ENCODE measurements at regions not wholly inside any gene's neighbourhood (a gene's known extent, or its start where the extent isn't known, plus 50 kb on each side); places are given as distances from the start of the nearest gene placed in this dataset.

DNA sequence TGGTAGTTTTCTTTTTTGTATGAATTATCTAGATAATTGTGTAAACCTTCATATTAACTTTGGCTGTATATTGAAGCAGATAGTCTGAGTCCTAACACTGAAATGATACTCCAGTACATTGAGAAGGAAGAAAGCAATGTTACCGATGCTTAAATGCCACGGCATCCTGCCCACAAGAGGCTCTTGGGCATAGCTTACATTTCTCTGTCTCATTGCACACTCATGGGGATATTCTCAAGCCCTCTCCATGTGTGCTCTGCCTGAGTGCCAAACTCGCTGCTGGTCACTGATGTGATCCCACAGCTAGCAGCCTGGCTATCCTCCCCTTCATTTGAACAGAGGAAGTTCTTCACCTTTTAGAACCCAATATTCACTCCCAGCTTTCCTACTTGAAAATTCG is 179.4 kb downstream of the TGFB2 start:
- Mint-ChIP-seq H3K27ac (no peak overlapping the region), H3K27me3 (ENCODE audit: insufficient read depth) (peaks cover 9% of the 10 kb centered on the region), H3K9me3 (no peaks in the 10 kb centered on the region), H3K36me3 (ENCODE audit: low read depth) (no peaks in the 10 kb centered on the region), H3K4me3 (no peak overlapping the region), H3K4me1 (peaks cover 26% of the 10 kb centered on the region)
- DNase-seq = no peak
- Histone ChIP-seq H3K4me1 (ENCODE audit: control insufficient read depth, insufficient read depth, low read length) (peaks cover 10% of the 10 kb centered on the region), H3K4me3 (ENCODE audit: low read length) (no peak overlapping the region), H3K36me3 (ENCODE audit: control insufficient read depth, insufficient read depth, low read length) (no peaks in the 10 kb centered on the region), H3K27ac (ENCODE audit: low read depth, low read length) (no peak overlapping the region), H3K9ac (ENCODE audit: extremely low read depth, low read length, poor library complexity, severe bottlenecking) (no peak overlapping the region), H3K27me3 (ENCODE audit: control insufficient read depth, insufficient read depth, low read length, poor library complexity, severe bottlenecking) (peaks cover 17% of the 10 kb centered on the region), H3K9me3 (ENCODE audit: control insufficient read depth, low read length) (no peaks in the 10 kb centered on the region)
- WGBS, 2 experiments (ENCODE audit: insufficient coverage in 1 of 2, insufficient read length in 1 of 2) = 0 to 63% methylated on average over 1 to 4 of the region's 4 CpGs
- TF ChIP-seq, protein P1, sequence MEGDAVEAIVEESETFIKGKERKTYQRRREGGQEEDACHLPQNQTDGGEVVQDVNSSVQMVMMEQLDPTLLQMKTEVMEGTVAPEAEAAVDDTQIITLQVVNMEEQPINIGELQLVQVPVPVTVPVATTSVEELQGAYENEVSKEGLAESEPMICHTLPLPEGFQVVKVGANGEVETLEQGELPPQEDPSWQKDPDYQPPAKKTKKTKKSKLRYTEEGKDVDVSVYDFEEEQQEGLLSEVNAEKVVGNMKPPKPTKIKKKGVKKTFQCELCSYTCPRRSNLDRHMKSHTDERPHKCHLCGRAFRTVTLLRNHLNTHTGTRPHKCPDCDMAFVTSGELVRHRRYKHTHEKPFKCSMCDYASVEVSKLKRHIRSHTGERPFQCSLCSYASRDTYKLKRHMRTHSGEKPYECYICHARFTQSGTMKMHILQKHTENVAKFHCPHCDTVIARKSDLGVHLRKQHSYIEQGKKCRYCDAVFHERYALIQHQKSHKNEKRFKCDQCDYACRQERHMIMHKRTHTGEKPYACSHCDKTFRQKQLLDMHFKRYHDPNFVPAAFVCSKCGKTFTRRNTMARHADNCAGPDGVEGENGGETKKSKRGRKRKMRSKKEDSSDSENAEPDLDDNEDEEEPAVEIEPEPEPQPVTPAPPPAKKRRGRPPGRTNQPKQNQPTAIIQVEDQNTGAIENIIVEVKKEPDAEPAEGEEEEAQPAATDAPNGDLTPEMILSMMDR (conservative IDR thresholded peaks at IDR 0.05) = no peak

GRCh38 chr1:218525031-218525430 is 179.9 kb downstream of the TGFB2 start:
- no peaks in the 10 kb centered on the region for H3K9me3 ChIP-seq (ENCODE audit: control insufficient read depth, low read length)
- H3K27me3 Mint-ChIP-seq (ENCODE audit: insufficient read depth) = peaks cover 9% of the 10 kb centered on the region
- H3K4me1 ChIP-seq (ENCODE audit: control insufficient read depth, insufficient read depth, low read length) = peaks cover 10% of the 10 kb centered on the region
- peaks cover 19% of the 10 kb centered on the region for H3K27me3 ChIP-seq (ENCODE audit: control insufficient read depth, insufficient read depth, low read length, poor library complexity, severe bottlenecking)
- peaks cover 26% of the 10 kb centered on the region for H3K4me1 Mint-ChIP-seq
- 71 to 93% methylated on average over 3 to 6 of the region's 6 CpGs for WGBS, 2 experiments (ENCODE audit: insufficient coverage in 1 of 2, insufficient read length in 1 of 2)
- H3K27ac Mint-ChIP-seq = no peak overlapping the region
- TF ChIP-seq, protein P1 (conservative IDR thresholded peaks at IDR 0.05) = no peak
- no peaks in the 10 kb centered on the region for H3K36me3 ChIP-seq (ENCODE audit: control insufficient read depth, insufficient read depth, low read length)
- H3K9ac ChIP-seq (ENCODE audit: extremely low read depth, low read length, poor library complexity, severe bottlenecking) = no peak overlapping the region
- H3K4me3 Mint-ChIP-seq = no peak overlapping the region
- no peaks in the 10 kb centered on the region for H3K36me3 Mint-ChIP-seq (ENCODE audit: low read depth)
- H3K27ac ChIP-seq (ENCODE audit: low read depth, low read length) = no peak overlapping the region
- no peak for DNase-seq
- H3K4me3 ChIP-seq (ENCODE audit: low read length) = no peak overlapping the region
- H3K9me3 Mint-ChIP-seq = no peaks in the 10 kb centered on the region

DNA sequence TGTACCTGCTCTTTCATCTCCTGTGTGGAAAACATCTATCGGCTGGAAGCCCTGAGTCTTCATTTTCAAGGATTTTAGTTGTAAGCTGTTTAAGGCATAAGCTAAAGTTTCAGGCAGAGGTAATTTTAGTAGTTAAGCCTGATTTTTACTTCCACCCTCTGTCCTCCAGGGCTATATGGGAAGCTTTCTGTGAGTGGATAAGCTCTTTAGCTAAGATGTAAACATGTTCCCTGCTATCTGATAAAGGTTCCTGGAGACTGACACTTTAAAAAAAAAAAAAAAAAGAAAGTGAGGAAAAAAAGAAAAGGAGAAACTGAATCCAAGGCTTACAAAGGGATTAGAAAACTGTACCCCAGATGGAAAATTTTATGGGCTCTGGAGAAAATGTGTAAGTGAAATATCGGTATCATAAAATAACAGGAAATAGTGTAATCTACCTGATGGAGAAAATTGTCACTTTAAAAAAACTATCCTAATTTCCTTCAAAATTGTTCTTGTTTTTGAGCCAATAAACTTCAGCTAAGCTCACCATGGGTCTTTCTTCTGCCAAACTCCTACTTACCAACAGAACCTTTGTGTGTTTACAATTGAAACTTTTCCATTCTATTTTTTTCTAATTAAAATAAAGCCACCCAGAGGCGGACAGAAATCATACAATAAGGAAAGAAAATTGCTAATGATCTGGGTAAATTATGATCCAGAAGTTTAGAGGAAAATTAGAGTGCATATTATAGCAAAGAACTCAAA is 180.5 kb downstream of the TGFB2 start:
- no peaks in the 10 kb centered on the region for H3K36me3 Mint-ChIP-seq (ENCODE audit: low read depth)
- peaks cover 26% of the 10 kb centered on the region for H3K4me1 Mint-ChIP-seq
- Histone ChIP-seq H3K36me3 (ENCODE audit: control insufficient read depth, insufficient read depth, low read length) (no peaks in the 10 kb centered on the region), H3K27ac (ENCODE audit: low read depth, low read length) (no peak overlapping the region), H3K9ac (ENCODE audit: extremely low read depth, low read length, poor library complexity, severe bottlenecking) (no peak overlapping the region), H3K4me3 (ENCODE audit: low read length) (no peak overlapping the region), H3K4me1 (ENCODE audit: control insufficient read depth, insufficient read depth, low read length) (peaks cover 10% of the 10 kb centered on the region), H3K27me3 (ENCODE audit: control insufficient read depth, insufficient read depth, low read length, poor library complexity, severe bottlenecking) (peaks cover 21% of the 10 kb centered on the region), H3K9me3 (ENCODE audit: control insufficient read depth, low read length) (no peaks in the 10 kb centered on the region)
- H3K9me3 Mint-ChIP-seq = no peaks in the 10 kb centered on the region
- no peak overlapping the region for H3K4me3 Mint-ChIP-seq
- peaks cover 9% of the 10 kb centered on the region for H3K27me3 Mint-ChIP-seq (ENCODE audit: insufficient read depth)
- H3K27ac Mint-ChIP-seq = no peak overlapping the region
- WGBS, 2 experiments (ENCODE audit: insufficient coverage in 1 of 2, insufficient read length in 1 of 2) = 72 to 83% methylated on average over 1 to 3 of the region's 3 CpGs
- DNase-seq = no peak
- TF ChIP-seq, protein P1 (conservative IDR thresholded peaks at IDR 0.05) = peak; percentile 50

All from endodermal cell (in vitro differentiated cells).